LHCN-M2 (cell line): ENCODE measurements at regions not wholly inside any gene's neighbourhood (a gene's known extent, or its start where the extent isn't known, plus 50 kb on each side); places are given as distances from the start of the nearest gene placed in this dataset.
"Not testable (repeated sequence)": the region's sequence is repeated elsewhere in the genome, so short reads cannot be mapped to it uniquely, and the experiment has no call there.

ENCODE experiments used
- DNase-seq: peaks from one replicate; pipeline ENCODE4 v3.0.0-alpha.2; 2012; ENCODE audit warnings: low read depth

DNA sequence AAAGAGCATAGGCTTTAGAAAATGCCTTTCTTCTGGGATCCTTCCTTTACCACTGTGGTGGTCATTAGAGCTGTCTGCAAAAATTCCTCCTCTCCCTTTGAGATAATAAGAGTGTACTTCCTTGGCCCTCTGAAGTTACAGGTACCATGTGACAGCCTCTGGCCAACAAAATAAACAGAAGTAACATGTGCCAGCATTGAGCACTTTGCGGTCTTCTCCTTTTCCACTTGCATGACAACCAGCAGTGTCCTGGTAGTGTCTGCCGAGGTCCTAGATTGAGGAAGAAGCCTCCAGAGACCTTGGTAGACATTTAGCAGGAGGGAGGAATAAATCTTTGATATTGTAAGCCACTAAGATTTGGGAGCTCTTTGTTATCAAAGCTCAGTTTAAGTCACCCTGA lies 87.5 kb upstream of the ARID1B start:
- no peak for DNase-seq

DNA sequence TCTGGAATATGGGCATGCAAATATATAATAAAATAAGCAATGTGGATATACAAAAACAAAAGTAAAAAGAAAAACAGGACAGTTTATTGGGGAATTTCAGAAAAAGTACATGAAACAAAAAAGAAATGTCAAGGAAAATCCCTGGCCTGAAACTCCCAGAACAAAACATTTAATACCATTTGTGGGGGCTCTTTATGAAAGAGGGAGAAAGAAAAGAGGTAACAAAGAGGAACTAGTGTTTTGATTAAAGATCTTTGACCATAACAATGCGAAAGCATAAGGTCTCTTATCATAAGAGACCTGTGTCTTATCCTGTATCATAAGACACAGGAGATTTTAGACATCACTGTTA lies 88.6 kb upstream of the ARID1B start:
- no peak for DNase-seq

DNA sequence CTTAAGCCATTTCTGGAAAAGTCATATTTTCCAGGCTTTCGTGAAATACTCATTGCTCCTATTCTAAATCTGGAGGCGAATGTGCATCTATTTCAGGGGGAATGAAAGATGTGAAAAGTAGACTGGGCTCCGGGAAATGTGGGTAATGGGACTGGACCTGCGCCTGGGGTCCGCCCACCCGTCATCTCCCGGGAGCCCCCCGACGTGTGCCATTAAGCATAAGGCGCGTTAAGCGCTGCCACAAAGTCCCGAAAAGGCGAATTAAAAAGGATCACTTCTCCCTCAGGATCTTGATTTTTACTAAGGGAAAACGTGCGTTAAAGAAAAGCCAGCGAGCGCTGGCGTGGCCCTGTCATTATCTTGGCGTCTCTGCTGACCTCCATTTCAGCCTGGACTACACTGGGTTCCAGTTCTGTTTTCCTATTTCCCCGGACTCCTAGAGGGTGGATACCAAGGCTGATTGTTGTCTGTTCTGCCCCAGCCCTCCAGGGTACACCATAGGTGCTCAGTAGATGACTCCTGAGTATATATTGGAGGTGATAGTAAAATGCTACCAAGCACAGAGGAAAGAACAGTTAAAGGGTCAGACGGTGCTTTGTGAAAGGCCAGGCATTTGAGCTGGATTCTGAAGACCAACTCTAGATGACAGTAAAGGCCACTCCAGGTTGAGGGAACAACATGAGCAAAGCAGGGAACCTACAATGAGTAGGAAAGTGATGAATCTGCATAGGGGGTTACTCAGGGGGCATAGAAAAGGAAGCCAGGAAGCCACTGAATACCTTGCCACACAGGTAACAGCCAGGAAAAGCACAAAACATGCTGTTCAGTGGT lies 89.2 kb upstream of the ARID1B start:
- peak; percentile 26 for DNase-seq

- DNase-seq = peak; percentile 80
Measured at GRCh38 chr6:156686995-156687788, 90.0 kb upstream of the ARID1B start.

DNA sequence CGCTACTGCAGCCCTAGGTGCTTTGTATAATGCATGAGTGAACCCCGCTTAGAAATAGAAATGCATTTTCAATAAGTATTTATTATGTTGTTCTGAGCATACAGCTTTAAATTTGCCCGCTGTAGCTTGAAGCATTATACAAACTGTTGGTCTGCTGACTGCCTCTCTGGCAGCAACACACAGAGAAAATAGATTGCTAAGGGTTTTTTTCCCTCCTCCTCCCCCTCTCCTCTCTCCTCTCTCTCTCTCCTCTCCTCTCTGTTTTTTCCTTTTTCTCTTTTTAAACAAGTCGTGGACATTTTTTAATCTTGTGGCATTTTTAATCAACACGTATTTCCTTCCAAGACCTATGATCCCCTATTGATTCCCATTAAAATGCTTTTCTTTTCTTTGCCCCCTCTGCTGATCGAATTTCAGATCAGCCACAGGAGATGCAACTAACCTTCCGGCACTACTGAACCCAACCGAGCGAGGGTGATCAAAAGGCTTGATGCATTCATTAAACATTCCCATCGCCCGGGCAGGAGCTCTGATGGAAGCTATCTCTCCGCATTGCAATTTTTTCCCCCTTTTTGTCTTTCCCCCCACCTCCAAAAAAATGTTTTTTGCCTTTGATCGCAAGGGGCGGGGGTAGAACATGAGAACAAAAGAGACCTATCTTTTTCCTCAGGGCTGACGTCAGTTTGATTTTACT lies 90.7 kb upstream of the ARID1B start:
- DNase-seq = peak; percentile 78

- no peak for DNase-seq
Measured at GRCh38 chr6:156685823-156686222, 91.4 kb upstream of the ARID1B start.

DNA sequence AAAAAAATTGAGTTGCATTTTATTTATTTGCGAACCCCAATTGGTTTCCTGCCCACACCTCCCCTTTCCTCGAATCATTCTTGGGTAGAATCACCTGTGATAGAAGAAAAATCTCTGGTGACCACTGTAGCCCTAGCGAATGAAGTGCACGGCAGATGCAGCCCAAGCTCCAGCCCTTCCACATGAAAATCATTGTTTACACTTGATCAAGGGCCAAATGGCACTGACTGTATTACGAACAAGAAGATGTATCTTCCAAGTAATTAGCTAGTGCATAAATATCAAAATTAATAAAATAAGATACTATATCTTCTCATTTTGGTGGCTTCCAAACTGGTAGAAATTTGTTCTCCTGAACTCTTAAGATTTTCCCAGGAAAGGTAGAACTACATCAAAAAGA lies 93.4 kb upstream of the ARID1B start:
- DNase-seq = no peak

GRCh38 chr6:156676721-156677120 lies 100.5 kb upstream of the ARID1B start:
- DNase-seq = no peak

DNA sequence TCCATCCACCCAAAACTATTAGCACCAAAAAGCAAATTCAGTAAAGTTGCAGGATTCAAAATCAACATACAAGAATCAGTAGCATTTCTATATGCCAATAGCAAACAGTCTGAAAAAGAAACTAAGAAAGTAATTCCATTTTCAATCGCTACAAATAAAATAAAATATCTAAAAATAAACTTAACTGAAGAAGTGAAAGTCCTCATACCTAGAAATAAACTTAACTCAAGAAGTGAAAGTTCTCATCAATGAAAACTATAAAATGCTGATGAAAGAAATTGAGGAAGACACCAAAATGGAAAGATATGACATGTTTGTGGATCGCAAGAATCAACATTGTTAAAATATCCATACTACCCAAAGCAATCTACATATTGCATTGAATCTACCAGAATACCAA lies 103.0 kb upstream of the ARID1B start:
- no peak for DNase-seq

- not testable (repeated sequence) for DNase-seq
Measured at GRCh38 chr6:156670097-156670496, 107.1 kb upstream of the ARID1B start.

DNA sequence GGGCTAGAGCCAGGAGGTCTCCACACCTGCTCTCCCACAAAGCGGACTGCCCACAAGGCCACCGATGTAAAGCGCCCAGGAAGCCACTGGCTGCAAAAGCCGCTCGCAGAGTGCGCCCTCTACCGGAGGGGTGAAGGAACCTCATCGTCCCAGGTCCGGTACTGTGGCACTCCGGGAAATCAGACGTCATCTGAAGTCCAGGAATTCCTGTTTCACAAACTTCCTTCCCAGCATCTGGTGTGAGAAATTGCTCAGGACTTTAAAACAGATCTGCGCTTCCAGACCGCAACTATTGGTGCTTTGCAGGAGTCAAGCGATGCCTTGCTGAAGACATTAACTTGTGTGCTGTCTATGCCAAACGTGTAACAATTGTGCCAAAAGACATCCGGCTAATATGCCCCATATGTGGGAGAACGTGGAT lies 115.1 kb upstream of the ARID1B start:
- no peak for DNase-seq

- no peak for DNase-seq
Measured at GRCh38 chr6:156660389-156660788, 116.8 kb upstream of the ARID1B start.

DNA sequence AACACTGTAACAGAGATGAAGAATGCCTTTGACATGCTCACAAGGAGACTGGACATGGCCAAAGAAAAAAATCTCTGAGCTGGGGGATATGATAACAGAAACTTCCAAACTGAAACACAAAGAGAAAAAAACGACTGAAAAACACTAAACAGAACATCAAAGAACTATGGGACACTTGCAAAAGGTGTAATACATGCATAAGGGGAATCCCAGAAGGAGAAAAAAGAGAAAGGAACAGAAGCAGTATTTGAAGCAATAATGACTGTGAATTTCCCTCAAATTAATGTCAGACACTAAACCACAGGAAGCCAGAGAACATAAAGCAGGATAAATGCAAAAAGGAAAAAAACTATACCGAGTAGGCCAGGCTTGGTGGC lies 117.4 kb upstream of the ARID1B start:
- no peak for DNase-seq

GRCh38 chr6:156658966-156659821 lies 118.0 kb upstream of the ARID1B start:
- no peak for DNase-seq

GRCh38 chr6:156658186-156658965 lies 118.8 kb upstream of the ARID1B start:
- DNase-seq = peak; percentile 11

DNA sequence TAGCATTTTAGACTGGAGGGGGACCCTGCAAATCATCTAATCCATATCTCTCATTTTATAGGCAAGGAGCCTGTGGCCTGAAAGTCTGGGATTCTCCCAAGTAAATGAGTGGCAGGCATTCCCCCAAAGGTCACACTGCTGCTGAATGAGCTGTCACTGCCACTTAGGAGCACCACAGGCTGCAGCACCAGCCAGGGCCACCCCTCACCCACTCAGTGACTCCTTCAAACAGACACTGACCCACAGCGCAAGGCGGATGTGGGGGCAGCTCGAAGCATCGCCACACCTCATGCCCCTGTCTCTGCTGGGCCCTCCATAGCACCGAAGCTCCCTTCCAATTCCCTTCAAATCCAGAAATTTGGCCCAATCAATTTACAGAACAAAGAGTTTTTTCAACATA lies 119.9 kb upstream of the ARID1B start:
- DNase-seq = no peak

DNA sequence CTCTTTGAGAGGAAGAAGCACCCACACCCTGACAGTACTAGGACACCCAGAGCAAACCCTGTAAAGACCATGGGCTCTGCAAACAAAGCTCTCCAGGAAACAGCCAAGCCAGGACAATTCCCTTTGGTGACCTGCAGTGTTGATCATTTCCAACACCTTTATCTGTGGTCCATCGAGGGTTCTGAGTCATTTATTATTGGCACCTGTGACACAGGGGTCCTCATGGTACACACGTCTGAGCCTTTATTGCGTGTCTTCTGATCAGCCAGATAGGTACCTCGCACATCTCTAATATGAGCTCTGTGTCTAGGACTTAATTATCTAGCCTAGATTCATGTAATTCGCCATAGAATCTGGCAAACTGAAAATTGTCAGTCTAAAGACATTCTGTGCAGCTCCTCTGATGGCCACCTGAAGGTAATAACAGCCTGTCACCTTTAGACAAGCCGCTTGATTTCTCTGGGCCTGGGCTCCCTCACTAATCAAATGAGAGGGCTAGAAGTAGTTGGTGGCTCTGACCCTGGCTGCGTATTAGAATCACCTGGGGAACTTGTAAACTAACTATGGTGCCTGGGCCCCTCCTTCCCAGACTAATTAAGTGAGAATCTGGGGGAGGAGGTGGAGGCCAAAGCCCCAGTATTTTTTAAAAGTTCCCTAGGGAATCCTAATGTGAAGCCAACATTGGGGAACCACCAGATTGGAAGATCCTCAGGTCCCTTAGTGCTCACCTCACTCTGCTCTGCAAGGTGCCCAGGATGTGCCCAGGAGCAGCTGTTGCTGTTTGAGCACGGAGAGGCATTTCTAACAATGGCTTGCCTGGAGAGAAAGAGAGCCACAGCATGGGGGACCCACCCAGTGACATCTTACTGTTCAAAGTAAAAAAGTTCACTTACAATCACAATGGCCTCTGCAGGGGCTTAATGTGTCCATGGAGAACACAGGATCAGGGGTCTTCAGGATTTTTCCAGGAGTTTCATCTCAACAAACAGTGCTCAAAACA lies 122.0 kb upstream of the ARID1B start:
- no peak for DNase-seq

- DNase-seq = no peak
Measured at GRCh38 chr6:156652231-156652750, 124.9 kb upstream of the ARID1B start.

DNA sequence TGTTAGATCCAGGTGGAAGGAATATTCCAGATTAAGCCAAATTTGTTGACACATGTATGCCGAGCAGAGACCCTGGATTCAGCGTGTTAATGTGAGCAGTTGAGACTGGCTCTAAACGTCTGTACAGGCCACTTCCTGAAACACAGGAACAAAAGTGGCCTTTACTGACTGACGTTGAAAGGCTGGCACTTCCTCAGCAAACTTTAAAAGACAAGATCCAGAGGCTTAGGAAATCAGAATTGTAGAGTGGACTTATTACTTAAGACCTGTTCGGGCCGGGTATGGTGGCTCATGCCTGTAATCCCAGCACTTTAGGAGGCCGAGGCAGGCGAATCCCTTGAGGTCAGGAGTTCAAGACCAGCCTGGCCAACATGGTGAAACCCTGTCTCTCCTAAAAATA lies 125.7 kb upstream of the ARID1B start:
- DNase-seq = no peak
